ENCODE measurements at regions not wholly inside any gene's neighbourhood (a gene's known extent, or its start where the extent isn't known, plus 50 kb on each side); places are given as distances from the start of the nearest gene placed in this dataset.

- TF ChIP-seq CTCF (IDR thresholded peaks at IDR 0.05 in 2 of 3, conservative IDR thresholded peaks at IDR 0.05 in 1 of 3; ENCODE audit: borderline replicate concordance in 1 of 3, insufficient read depth in 1 of 3, low read depth in 2 of 3, low read length in 2 of 3) (no peak), ZBTB33 (IDR thresholded peaks at IDR 0.05; ENCODE audit: extremely low read depth, insufficient replicate concordance, low read length) (no peak)
Observed at GRCh38 chr2:2769481-2770431, 438.7 kb upstream of the MYT1L start.

All from HCT116 (cell line).